Ectodermal cell (in vitro differentiated cells): ENCODE measurements at regions not wholly inside any gene's neighbourhood (a gene's known extent, or its start where the extent isn't known, plus 50 kb on each side); places are given as distances from the start of the nearest gene placed in this dataset.

Experiments
- H3K27ac ChIP-seq: 2 replicates; pipeline ENCODE4 v1.7.0; 2013; ENCODE audit warnings: mild to moderate bottlenecking, low read depth, low read length; ENCODE audit not compliant: insufficient read depth, poor library complexity, severe bottlenecking
- H3K27me3 ChIP-seq: 2 replicates; pipeline ENCODE4 v1.7.0; 2013; ENCODE audit warnings: mild to moderate bottlenecking, low read length; ENCODE audit not compliant: insufficient read depth, control insufficient read depth, poor library complexity, severe bottlenecking
- H3K36me3 ChIP-seq: one replicate; pipeline ENCODE4 v1.7.0; 2013; ENCODE audit warnings: low read length; ENCODE audit not compliant: control insufficient read depth, insufficient read depth
- H3K4me1 ChIP-seq: one replicate; pipeline ENCODE4 v1.7.0; 2013; ENCODE audit warnings: low read length; ENCODE audit not compliant: control insufficient read depth, insufficient read depth
- H3K4me3 ChIP-seq: 2 replicates; pipeline ENCODE4 v1.7.0; 2013; ENCODE audit warnings: low read depth, low read length, control low read depth; ENCODE audit not compliant: insufficient read depth
- H3K9me3 ChIP-seq: 2 replicates; pipeline ENCODE4 v1.7.0; 2013; ENCODE audit warnings: mild to moderate bottlenecking, low read length, moderate library complexity; ENCODE audit not compliant: control insufficient read depth
- WGBS, 2 experiments: methylation state at CpG; one replicate each; pipeline ENCODE4 v1.1.7; 2013; ENCODE audit warnings: missing lambda C conversion rate in 2 of 2; 5-methylcytosine and 5-hydroxymethylcytosine counted together

GRCh38 chr3:147760941-147761340 lies 351.8 kb downstream of the ZIC1 start:
- H3K4me1 ChIP-seq, result no peaks in the 10 kb centered on the region
- 87 to 93% methylated on average over 2 of the region's 2 CpGs for WGBS, 2 experiments
- H3K36me3 ChIP-seq, result no peaks in the 10 kb centered on the region
- H3K27me3 ChIP-seq, result no peaks in the 10 kb centered on the region
- H3K27ac ChIP-seq, result no peak overlapping the region
- H3K4me3 ChIP-seq, result no peak overlapping the region
- no peaks in the 10 kb centered on the region for H3K9me3 ChIP-seq

GRCh38 chr3:147773116-147773630 lies 364.0 kb downstream of the ZIC1 start:
- Histone ChIP-seq H3K4me1 (no peaks in the 10 kb centered on the region), H3K27me3 (no peaks in the 10 kb centered on the region), H3K27ac (no peak overlapping the region), H3K4me3 (no peak overlapping the region), H3K9me3 (no peaks in the 10 kb centered on the region), H3K36me3 (no peaks in the 10 kb centered on the region)
- 90 to 100% methylated on average over 1 to 2 of the region's 2 CpGs for WGBS, 2 experiments

GRCh38 chr3:147775411-147775810 lies 366.2 kb downstream of the ZIC1 start:
- 95 to 97% methylated on average over 2 of the region's 2 CpGs for WGBS, 2 experiments
- H3K4me1 ChIP-seq, result no peaks in the 10 kb centered on the region
- no peak overlapping the region for H3K27ac ChIP-seq

GRCh38 chr3:147775816-147776530 lies 366.8 kb downstream of the ZIC1 start:
- no peaks in the 10 kb centered on the region for H3K9me3 ChIP-seq
- H3K36me3 ChIP-seq, result no peaks in the 10 kb centered on the region
- H3K27me3 ChIP-seq, result no peaks in the 10 kb centered on the region
- no peaks in the 10 kb centered on the region for H3K4me1 ChIP-seq
- H3K4me3 ChIP-seq, result no peak overlapping the region
- 93 to 94% methylated on average over 4 of the region's 4 CpGs for WGBS, 2 experiments
- no peak overlapping the region for H3K27ac ChIP-seq

More at GRCh38 chr3:147775411-147775810, 366.2 kb downstream of the ZIC1 start:
- no peak overlapping the region for H3K4me3 ChIP-seq
- H3K36me3 ChIP-seq, result no peaks in the 10 kb centered on the region
- no peaks in the 10 kb centered on the region for H3K27me3 ChIP-seq
- H3K9me3 ChIP-seq, result no peaks in the 10 kb centered on the region

GRCh38 chr3:147793841-147794240 lies 384.7 kb downstream of the ZIC1 start:
- Histone ChIP-seq H3K36me3 (no peaks in the 10 kb centered on the region), H3K27me3 (no peaks in the 10 kb centered on the region), H3K27ac (no peak overlapping the region), H3K9me3 (no peaks in the 10 kb centered on the region), H3K4me1 (no peaks in the 10 kb centered on the region), H3K4me3 (no peak overlapping the region)
- WGBS, 2 experiments, result 97 to 100% methylated on average over 2 of the region's 2 CpGs

GRCh38 chr3:147794596-147794995 lies 385.4 kb downstream of the ZIC1 start:
- H3K27ac ChIP-seq, result no peak overlapping the region
- 92 to 99% methylated on average over 3 of the region's 3 CpGs for WGBS, 2 experiments
- H3K36me3 ChIP-seq, result no peaks in the 10 kb centered on the region
- no peak overlapping the region for H3K4me3 ChIP-seq
- H3K4me1 ChIP-seq, result no peaks in the 10 kb centered on the region
- H3K27me3 ChIP-seq, result no peaks in the 10 kb centered on the region
- no peaks in the 10 kb centered on the region for H3K9me3 ChIP-seq

GRCh38 chr3:147795418-147795817 lies 386.3 kb downstream of the ZIC1 start:
- Histone ChIP-seq H3K4me1 (no peaks in the 10 kb centered on the region), H3K4me3 (no peak overlapping the region), H3K36me3 (no peaks in the 10 kb centered on the region), H3K27ac (no peak overlapping the region), H3K9me3 (no peaks in the 10 kb centered on the region), H3K27me3 (no peaks in the 10 kb centered on the region)
- no CpG with 5 or more reads among the region's 1 CpG for WGBS, 2 experiments

- no peaks in the 10 kb centered on the region for H3K36me3 ChIP-seq
These were observed 387.9 kb downstream of the ZIC1 start for GRCh38 chr3:147797095-147797494.

GRCh38 chr3:147799601-147800000 lies 390.4 kb downstream of the ZIC1 start:
- 94 to 100% methylated on average over 1 of the region's 2 CpGs for WGBS, 2 experiments
- no peaks in the 10 kb centered on the region for H3K9me3 ChIP-seq
- H3K27ac ChIP-seq, result no peak overlapping the region
- H3K36me3 ChIP-seq, result no peaks in the 10 kb centered on the region
- no peaks in the 10 kb centered on the region for H3K27me3 ChIP-seq
- no peak overlapping the region for H3K4me3 ChIP-seq
- no peaks in the 10 kb centered on the region for H3K4me1 ChIP-seq

More at GRCh38 chr3:147797095-147797494, 387.9 kb downstream of the ZIC1 start:
- no peak overlapping the region for H3K4me3 ChIP-seq
- H3K4me1 ChIP-seq, result no peaks in the 10 kb centered on the region
- no peaks in the 10 kb centered on the region for H3K9me3 ChIP-seq
- H3K27me3 ChIP-seq, result no peaks in the 10 kb centered on the region
- H3K27ac ChIP-seq, result no peak overlapping the region

- Histone ChIP-seq H3K9me3 (no peaks in the 10 kb centered on the region), H3K27me3 (no peaks in the 10 kb centered on the region), H3K27ac (no peak overlapping the region), H3K4me1 (no peaks in the 10 kb centered on the region), H3K4me3 (no peak overlapping the region), H3K36me3 (no peaks in the 10 kb centered on the region)
- 93 to 94% methylated on average over 1 of the region's 1 CpG for WGBS, 2 experiments
These were observed 398.6 kb downstream of the ZIC1 start for GRCh38 chr3:147807776-147808175.
